Activated CD4-positive, alpha-beta T cell treated with anti-CD3 and anti-CD28 coated beads, Interleukin-2, Interleukin-4, amounts not matched to agents 100 ng/mL and 50 ng/mL, durations not matched to agents 16 hours and 8 hours (primary cell): ENCODE measurements at regions not wholly inside any gene's neighbourhood (a gene's known extent, or its start where the extent isn't known, plus 50 kb on each side); places are given as distances from the start of the nearest gene placed in this dataset.
A peak's percentile ranks its signal among the peaks of the same experiment; 100 is the strongest.
"Not testable (repeated sequence)": the region's sequence is repeated elsewhere in the genome, so short reads cannot be mapped to it uniquely, and the experiment has no call there.

Experiments used
- DNase-seq: peaks from one replicate; pipeline ENCODE4 v3.0.0-alpha.2; 2020; ENCODE audit warnings: low spot score

DNA sequence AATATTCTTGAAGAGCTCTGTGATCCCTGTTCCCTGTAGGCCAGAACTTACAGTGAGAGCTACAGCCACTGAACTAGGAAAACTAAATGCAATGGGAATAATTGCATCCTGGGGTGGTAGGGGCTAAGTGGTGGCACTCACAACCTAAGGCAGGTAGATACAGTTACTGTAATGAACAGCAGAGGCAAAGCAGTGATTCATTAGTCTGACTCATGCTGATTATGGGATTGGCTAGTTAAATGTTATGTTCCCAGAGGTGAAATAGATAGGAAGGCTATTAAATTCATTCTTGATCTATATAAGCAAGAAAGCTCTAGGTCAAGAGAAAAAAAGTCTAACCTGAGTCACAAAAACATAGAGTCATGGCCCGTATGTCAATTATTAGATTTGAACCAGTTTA is 173.1 kb upstream of the MALRD1 start:
- DNase-seq = no peak

DNA sequence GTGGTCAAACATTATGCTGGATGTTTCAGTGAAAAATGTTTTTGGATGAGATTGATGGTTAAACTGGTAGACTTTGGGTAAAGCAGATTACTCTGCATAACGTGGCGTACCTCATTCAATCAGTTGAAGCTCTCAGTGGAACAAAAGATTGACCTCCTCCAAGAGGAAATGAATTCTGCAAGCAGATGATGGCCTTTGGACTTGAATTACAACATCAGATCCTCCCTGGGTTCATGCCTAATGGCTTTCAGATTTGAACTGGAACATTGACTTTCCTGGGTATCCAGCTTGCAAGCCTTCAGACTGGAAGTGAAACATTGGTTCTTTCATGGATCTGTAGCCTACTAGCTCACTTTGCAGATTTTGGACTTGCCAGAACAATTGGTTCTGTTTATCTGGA is 169.3 kb upstream of the MALRD1 start:
- DNase-seq = no peak

DNA sequence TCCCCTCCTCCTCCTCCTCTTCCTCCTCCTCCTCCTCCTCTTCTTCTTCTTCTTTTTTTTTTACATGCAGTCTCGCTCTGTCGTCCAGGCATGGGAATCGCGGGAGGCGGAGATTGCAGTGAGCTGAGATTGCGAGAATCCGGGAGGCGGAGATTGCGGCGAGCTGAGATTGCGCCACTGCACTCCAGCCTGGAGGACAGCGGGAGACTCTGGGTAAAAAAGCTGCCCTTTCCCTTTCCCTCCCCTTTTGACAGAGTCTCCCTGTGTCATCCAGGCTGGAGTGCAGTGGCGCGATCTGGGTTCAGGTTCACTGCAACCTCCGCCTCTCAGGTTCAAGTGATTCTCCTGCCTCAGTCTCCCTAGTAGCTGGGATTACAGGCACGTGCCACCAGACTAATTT is 168.1 kb upstream of the MALRD1 start:
- no peak for DNase-seq

DNA sequence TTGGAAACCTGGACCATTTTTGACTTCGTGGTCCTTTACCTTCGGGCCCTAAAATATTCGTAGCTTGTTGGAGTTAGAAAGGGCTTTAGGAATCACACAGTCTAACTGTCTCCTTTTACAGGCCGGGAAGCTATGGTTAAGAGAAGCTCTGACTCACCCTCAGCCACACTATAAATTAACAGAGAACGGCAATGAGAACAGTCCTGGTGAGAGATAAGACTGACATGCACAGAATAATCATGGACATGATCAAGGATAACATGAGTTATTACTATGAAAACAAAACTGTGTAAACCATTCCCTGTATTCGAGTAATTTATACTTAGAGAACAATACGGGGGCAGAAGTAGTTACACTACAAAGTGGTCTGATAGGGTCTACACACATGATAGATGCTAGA is 162.5 kb upstream of the MALRD1 start:
- DNase-seq = no peak

DNA sequence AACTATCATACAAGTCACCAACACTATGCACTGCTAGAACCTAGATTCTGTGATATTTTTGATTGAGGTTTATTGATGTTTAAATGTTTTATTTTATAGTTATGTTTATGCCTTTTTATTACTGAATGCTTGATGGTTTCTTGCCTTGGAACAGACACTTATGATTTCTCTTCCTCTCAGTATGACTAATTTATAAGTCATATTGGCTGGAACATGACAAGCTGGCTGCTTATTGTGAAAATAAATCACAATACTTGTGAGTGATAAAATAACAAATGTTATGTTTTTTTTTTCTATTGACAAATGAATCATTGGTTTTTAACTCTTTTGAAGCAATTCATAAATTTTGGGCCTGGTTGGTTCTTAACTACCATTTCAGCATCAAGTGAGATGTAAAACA is 142.0 kb upstream of the MALRD1 start:
- no peak for DNase-seq

DNA sequence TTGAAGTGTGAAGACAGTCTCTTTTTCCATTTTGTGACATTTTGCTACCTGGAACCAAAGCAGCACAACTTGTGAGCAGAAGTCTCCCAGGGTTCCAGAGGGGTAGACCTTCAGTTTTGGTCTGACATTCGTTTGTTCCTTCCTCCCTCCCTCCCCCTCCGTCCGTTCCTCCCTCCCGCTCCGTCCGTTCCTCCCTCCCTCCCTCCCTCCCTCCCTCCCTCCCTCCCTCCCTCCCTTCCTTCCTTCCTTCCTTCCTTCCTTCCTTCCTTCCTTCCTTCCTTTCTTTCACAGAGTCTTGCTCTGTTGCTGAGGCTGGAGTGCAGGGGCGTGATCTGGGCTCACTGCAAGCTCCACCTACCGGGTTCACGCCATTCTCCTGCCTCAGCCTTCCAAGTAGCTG is 131.2 kb upstream of the MALRD1 start:
- not testable (repeated sequence) for DNase-seq

DNA sequence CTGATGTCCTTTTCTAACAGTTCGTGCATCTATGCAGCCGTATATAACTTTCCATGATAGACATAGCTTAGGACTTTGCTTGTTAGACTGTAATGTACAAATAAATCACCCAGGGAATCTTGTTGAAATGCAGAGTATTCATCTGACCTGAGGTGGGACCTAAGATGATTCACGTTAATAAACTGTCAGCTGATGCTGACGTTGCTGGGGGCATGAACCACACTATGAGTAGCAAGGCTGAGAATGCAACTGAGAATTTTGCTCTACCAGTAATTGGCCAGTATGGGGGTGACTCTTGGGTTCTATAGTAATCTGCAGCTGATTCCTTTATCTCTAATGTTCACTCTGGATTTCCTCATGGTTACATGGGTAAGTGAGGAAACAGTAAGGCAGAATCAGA is 130.1 kb upstream of the MALRD1 start:
- no peak for DNase-seq

DNA sequence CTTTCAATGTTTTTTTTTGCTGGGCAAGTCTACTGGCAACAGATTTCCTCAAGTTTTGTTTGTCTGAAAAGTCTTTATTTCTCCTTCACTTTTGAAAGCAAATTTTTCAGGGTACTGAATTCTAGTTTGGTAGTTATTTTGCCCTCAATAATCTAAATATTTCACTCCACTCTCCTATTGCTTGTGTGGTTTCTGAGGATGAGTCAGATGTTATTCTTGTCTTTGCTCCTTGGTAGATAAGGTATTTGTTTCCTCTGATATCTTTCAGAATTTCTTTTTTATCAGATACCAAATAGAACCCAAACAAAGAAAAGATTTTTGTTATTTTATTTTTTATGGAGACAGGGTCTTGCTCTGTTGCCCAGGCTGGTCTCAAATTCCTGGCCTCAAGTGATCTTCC is 99.2 kb upstream of the MALRD1 start:
- no peak for DNase-seq

DNA sequence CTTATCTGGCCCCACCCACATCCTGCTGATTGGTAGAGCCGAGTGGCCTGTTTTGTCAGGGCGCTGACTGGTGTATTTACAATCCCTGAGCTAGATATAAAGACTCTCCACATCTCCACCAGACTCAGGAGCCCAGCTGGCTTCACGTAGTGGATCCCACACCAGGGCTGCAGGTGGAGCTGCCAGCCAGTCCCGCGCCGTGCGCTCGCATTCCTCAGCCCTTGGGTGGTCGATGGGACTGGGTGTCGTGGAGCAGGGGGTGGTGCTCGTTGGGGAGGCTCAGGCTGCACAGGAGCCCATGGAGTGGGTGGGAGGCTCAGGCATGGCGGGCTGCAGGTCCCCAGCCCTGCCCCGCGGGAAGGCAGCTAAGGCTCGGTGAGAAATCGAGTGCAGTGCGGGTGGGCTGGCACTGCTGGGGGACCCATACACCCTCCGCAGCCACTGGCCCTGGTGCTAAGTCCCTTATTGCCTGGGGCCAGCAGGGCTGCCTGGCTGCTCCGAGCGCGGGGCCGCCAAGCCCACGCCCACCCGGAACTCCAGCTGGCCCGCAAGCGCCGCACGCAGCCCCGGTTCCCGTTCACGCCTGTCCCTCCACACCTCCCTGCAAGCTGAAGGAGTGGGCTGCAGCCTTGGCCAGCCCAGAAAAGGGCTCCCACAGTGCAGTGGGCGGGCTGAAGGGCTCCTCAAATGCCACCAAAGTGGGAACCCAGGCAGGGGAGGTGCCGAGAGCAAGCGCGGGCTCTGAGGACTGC is 97.4 kb upstream of the MALRD1 start:
- DNase-seq = not testable (repeated sequence)

DNA sequence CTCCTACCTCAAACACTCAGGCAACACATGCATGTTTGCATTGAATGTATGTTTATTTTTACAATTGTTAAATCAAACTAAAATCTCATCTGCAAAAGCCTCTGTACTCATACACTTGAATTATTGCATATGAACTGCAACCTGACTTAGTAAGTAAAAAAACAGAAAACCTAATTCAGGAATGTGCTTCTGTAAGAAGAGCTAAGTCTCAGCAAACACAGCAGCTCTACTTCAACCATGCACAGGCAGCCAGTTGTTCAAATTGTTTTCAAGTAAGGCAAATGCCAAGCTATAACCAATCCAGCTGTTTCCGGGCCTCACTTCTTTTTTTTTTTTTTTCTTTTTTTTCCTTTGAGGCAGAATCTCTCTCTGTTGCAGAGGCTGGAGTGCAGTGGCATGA is 93.5 kb upstream of the MALRD1 start:
- DNase-seq = no peak

DNA sequence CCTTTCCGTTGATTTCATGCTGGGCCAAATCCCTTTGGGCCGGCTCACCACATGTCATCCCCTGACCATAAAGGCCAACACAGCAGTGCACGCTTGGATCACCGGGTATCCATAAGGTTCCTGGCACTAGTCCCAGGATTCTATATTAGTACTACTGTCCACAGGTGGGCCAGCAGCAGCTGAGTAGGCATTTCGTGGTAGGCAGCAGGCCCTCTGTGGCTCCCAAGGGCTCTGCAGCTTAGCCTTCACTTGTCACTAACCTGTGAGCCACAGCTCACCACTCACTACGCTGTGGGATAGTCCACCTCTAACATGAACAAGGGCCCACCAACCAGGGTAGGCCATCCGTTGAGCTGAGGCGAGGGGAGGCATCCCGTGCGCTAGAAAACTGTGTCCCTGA is 89.2 kb upstream of the MALRD1 start:
- no peak for DNase-seq

DNA sequence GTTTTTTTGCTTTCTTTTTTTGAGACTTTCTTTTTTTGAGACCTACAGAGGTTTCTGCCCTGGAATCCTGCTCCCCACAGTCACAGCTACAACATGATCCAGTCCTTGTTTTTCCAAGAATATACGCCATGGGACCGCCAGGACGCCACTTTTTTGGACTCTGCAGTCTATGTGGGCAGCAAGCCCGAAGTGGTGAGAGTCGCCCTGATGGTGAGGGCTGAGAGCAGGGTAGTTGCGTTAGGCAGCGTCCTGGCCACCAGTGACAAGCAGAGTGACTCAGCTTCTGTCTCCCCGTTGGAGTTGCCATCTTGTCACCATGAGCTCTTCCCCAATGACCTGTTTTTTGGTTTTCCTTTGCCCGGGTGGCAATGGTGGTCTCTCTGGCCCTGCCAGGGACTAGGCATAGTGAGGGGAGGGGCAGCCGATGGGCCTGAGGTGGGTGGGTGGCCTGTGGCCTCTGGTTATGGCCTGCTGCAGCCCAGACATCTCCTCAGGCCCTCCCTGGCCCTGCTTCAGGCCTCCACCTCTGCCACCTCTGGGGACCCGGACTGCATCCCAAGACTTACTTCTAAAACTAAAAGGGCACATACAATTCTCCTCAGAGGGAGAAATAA is 88.0 kb upstream of the MALRD1 start:
- no peak for DNase-seq

DNA sequence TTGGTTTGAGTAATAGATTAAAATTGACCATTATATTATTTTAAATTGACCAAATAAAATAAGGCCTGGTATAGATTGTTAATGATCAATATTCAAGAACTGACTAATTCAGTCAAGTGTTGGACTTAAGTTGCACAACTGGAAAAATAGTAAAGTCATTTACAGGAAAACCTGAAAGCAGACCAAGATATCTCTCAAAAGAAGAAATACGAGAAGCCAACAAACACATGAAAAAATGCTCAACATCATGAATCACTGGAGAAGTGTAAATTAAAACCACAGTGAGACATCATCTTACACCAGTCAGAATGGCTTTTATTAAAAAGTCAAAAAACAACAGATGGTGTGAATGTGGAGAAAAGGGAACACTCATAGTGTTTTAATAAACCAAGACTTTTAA is 80.4 kb upstream of the MALRD1 start:
- no peak for DNase-seq

DNA sequence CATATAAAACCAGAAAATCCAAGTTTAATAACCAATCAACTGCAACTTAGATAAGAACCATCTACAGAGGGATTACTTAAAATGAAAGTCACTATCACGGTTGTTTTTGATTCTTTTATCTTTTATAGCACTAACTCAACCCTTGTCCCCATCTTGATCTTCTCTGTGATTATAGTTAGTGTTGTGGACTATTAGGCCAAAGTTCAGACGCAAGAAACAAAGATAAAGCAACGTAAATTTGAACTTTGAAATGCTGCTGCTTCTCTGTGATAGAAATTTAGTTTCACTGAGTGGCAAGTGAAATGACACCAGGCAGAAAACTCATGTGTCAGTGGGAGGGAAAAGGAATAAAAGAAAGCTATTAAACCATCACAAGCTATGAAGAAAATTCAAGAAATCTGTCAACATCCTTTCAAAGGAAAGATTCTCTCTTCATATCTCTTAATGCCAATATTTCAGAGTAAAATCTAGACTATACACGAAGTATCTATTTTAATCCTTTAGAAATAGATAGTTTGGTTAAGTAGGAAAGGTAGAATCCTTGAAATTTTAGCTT is 71.8 kb upstream of the MALRD1 start:
- no peak for DNase-seq

DNA sequence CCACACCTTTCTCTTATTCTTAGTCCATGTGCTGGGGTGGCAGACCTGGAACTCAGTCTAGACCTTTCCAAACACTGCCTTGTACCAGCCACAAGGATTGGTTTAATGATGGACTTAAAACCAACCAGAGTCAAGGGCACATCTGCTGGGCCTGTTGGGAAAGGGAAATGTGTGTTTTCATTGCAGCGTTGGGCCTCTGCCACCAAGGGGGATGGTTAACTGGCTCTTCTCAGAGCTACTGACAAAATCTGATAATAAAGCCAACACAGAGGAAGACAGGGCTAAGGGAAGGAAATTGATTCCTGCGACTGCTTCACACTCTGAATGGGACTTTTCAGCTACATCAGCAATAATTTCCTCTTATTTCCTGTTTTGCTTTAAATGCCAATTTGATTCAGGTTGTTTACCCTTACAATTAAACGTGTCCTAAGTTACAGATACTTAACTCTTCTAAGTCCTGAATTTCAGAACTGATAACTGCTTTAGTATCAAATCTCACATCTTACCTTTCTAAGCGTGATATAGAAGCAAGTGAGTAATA is 68.4 kb upstream of the MALRD1 start:
- no peak for DNase-seq

DNA sequence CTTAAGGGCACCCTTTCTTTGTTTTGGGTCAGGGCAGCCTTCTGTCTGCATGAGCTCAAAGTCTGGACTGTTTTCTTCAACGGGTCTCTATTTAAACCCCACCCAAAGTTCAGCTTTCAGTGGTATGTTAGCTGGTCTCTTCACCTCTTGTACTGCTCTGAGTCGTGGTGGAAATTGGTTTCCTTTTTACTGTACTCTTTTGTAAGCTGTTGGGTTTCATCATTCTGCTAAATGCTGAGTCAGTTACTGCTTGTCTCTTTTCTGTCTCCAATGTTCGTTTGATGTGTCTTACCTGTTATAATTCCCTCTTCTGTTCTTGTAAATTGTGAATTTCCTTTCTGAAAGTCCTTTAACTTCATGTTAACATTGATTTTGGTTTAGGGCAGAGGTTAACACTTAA is 64.1 kb upstream of the MALRD1 start:
- peak; percentile 33 for DNase-seq

DNA sequence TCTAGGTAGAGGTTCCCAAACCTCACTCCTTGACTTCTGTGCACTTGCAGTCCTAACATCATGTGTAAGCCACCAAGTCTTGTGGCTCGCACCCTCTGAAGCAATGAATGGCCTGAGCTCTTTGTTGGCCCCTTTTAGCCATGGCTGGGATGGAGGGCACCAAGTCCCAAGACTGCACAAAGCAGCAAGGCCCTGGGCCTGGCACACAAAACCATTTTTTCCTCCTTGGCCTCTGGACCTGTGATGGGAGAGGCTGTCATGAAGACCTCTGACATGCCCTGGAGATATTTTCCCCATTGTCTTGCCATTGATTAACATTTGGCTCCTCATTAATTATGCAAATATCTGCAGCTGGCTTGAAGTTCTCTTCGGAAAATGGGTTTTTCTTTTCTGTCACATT is 60.3 kb upstream of the MALRD1 start:
- DNase-seq = no peak
